Activated B cell treated with CpG ODN at 0.5 μM for 24 hours (primary cell): ENCODE measurements at regions not wholly inside any gene's neighbourhood (a gene's known extent, or its start where the extent isn't known, plus 50 kb on each side); places are given as distances from the start of the nearest gene placed in this dataset.

Experiments used
- ATAC-seq: fragments of 200-7000 bp; cut with Tn5 transposase; one replicate; pipeline ENCODE4 v1.10.0; 2021; ENCODE audit warnings: low read depth, mild to moderate bottlenecking, moderate library complexity
- CTCF ChIA-PET: fragments of 350-600 bp; sonication (Branson Sonifier 250); formaldehyde crosslinking; loops from one replicate; lab custom pipeline; 2021; ENCODE audit warnings: antibody characterized with exemption; lab: Charles Lee
- POLR2A ChIA-PET: fragments of 350-600 bp; sonication (Branson Sonifier 250); formaldehyde crosslinking; loops from one replicate; lab custom pipeline; 2021; ENCODE audit warnings: antibody characterized with exemption; lab: Charles Lee
- DNase-seq: peaks from one replicate; pipeline ENCODE4 v3.0.0; 2022
- H3K27ac Mint-ChIP-seq: one replicate; pipeline ENCODE4 v1.8.0; 2020; ENCODE audit warnings: mixed read lengths
- H3K27me3 Mint-ChIP-seq: one replicate; pipeline ENCODE4 v1.8.0; 2021; ENCODE audit warnings: mixed read lengths
- H3K36me3 Mint-ChIP-seq: one replicate; pipeline ENCODE4 v1.8.0; 2021; ENCODE audit warnings: low read depth, mixed read lengths
- H3K4me1 Mint-ChIP-seq: one replicate; pipeline ENCODE4 v1.8.0; 2021; ENCODE audit warnings: mixed read lengths
- H3K4me3 Mint-ChIP-seq: one replicate; pipeline ENCODE4 v1.8.0; 2020; ENCODE audit warnings: mild to moderate bottlenecking, mixed read lengths
- H3K9me3 Mint-ChIP-seq: one replicate; pipeline ENCODE4 v1.8.0; 2020; ENCODE audit warnings: mixed read lengths
- CTCF ChIP-seq: fragments of 200-600 bp; IDR thresholded peaks from one replicate; pipeline ENCODE4 v1.8.0; 2022; ENCODE audit warnings: antibody characterized with exemption, mild to moderate bottlenecking
- intact Hi-C: fragments of 100-400 bp; cut with micrococcal nuclease; formaldehyde crosslinking; loops from one replicate; pipeline ENCODE4 v1.15.1; 2024

GRCh38 chr14:44640416-44640815 is 133.3 kb upstream of the FSCB start:
- Mint-ChIP-seq H3K36me3 (no peaks in the 10 kb centered on the region), H3K27ac (no peak overlapping the region), H3K4me1 (no peaks in the 10 kb centered on the region), H3K4me3 (no peak overlapping the region), H3K9me3 (no peaks in the 10 kb centered on the region), H3K27me3 (no peaks in the 10 kb centered on the region)
- no peak for DNase-seq
- intact Hi-C loops = no loop called here
- CTCF ChIA-PET = no interaction called here
- POLR2A ChIA-PET = no interaction called here
- ATAC-seq = no peak
- no peak for TF ChIP-seq CTCF

- TF ChIP-seq CTCF = no peak
- intact Hi-C loops = no loop called here
- ChIA-PET POLR2A (no interaction called here), CTCF (no interaction called here)
- Mint-ChIP-seq H3K27me3 (no peaks in the 10 kb centered on the region), H3K4me1 (no peaks in the 10 kb centered on the region), H3K9me3 (no peaks in the 10 kb centered on the region), H3K4me3 (no peak overlapping the region), H3K27ac (no peak overlapping the region), H3K36me3 (no peaks in the 10 kb centered on the region)
- no peak for ATAC-seq
- no peak for DNase-seq
Observed at GRCh38 chr14:44639781-44640385, 132.8 kb upstream of the FSCB start.

- peaks cover 2% of the 10 kb centered on the region for H3K9me3 Mint-ChIP-seq
- ATAC-seq = no peak
- no peaks in the 10 kb centered on the region for H3K4me1 Mint-ChIP-seq
- no peaks in the 10 kb centered on the region for H3K36me3 Mint-ChIP-seq
- CTCF ChIA-PET = no interaction called here
- H3K4me3 Mint-ChIP-seq = no peak overlapping the region
- POLR2A ChIA-PET = no interaction called here
- intact Hi-C loops = no loop called here
- no peaks in the 10 kb centered on the region for H3K27me3 Mint-ChIP-seq
- H3K27ac Mint-ChIP-seq = no peak overlapping the region
- no peak for DNase-seq
- no peak for TF ChIP-seq CTCF
Observed at GRCh38 chr14:44634692-44635091, 127.6 kb upstream of the FSCB start.

GRCh38 chr14:44626423-44626822 is 119.3 kb upstream of the FSCB start:
- POLR2A ChIA-PET = no interaction called here
- no peaks in the 10 kb centered on the region for H3K36me3 Mint-ChIP-seq
- no peaks in the 10 kb centered on the region for H3K27me3 Mint-ChIP-seq
- ATAC-seq = no peak
- TF ChIP-seq CTCF = no peak
- CTCF ChIA-PET = no interaction called here
- H3K4me3 Mint-ChIP-seq = no peak overlapping the region
- no peak for DNase-seq
- H3K9me3 Mint-ChIP-seq = no peaks in the 10 kb centered on the region
- intact Hi-C loops = no loop called here
- no peaks in the 10 kb centered on the region for H3K4me1 Mint-ChIP-seq
- no peak overlapping the region for H3K27ac Mint-ChIP-seq

GRCh38 chr14:44625098-44625497 is 118.0 kb upstream of the FSCB start:
- POLR2A ChIA-PET = no interaction called here
- no peak for TF ChIP-seq CTCF

More at GRCh38 chr14:44625098-44625497, 118.0 kb upstream of the FSCB start:
- ATAC-seq (no peak), DNase-seq (no peak)
- intact Hi-C loops = no loop called here
- Mint-ChIP-seq H3K4me3 (no peak overlapping the region), H3K27ac (no peak overlapping the region), H3K36me3 (no peaks in the 10 kb centered on the region), H3K9me3 (no peaks in the 10 kb centered on the region), H3K4me1 (no peaks in the 10 kb centered on the region), H3K27me3 (no peaks in the 10 kb centered on the region)
- CTCF ChIA-PET = no interaction called here
